ENCODE measurements at regions not wholly inside any gene's neighbourhood (a gene's known extent, or its start where the extent isn't known, plus 50 kb on each side); places are given as distances from the start of the nearest gene placed in this dataset.

- no peak for DNase-seq
Measured at GRCh38 chr10:111944331-111944730, 239.2 kb downstream of the GPAM start.

GRCh38 chr10:111953949-111954348 lies 229.6 kb downstream of the GPAM start:
- DNase-seq, result no peak

- DNase-seq, result no peak
Measured at GRCh38 chr10:111954386-111954785, 229.2 kb downstream of the GPAM start.

GRCh38 chr10:111956841-111957240 lies 226.7 kb downstream of the GPAM start:
- no peak for DNase-seq

- DNase-seq, result no peak
Measured at GRCh38 chr10:111962951-111963350, 220.6 kb downstream of the GPAM start.

- no peak for DNase-seq
Measured at GRCh38 chr10:111967116-111967515, 216.4 kb downstream of the GPAM start.

GRCh38 chr10:111967547-111967946 lies 216.0 kb downstream of the GPAM start:
- no peak for DNase-seq

- DNase-seq, result no peak
Measured at GRCh38 chr10:111968647-111969046, 214.9 kb downstream of the GPAM start.

- no peak for DNase-seq
Measured at GRCh38 chr10:111970111-111970510, 213.5 kb downstream of the GPAM start.

GRCh38 chr10:111972109-111972508 lies 211.5 kb downstream of the GPAM start:
- no peak for DNase-seq

GRCh38 chr10:111973306-111973705 lies 210.3 kb downstream of the GPAM start:
- no peak for DNase-seq

GRCh38 chr10:111973826-111974225 lies 209.7 kb downstream of the GPAM start:
- no peak for DNase-seq

- no peak for DNase-seq
Measured at GRCh38 chr10:111974325-111974724, 209.2 kb downstream of the GPAM start.

GRCh38 chr10:111976557-111976956 lies 207.0 kb downstream of the GPAM start:
- no peak for DNase-seq

GRCh38 chr10:111984057-111984456 lies 199.5 kb downstream of the GPAM start:
- no peak for DNase-seq

GRCh38 chr10:111986079-111986478 lies 197.5 kb downstream of the GPAM start:
- DNase-seq, result no peak

- no peak for DNase-seq
Measured at GRCh38 chr10:111988646-111989045, 194.9 kb downstream of the GPAM start.

- no peak for DNase-seq
Measured at GRCh38 chr10:111989136-111989911, 194.2 kb downstream of the GPAM start.

GRCh38 chr10:111990734-111991133 lies 192.8 kb downstream of the GPAM start:
- no peak for DNase-seq

GRCh38 chr10:111993321-111993720 lies 190.2 kb downstream of the GPAM start:
- DNase-seq, result no peak

GRCh38 chr10:111993872-111994426 lies 189.6 kb downstream of the GPAM start:
- no peak for DNase-seq

GRCh38 chr10:111996103-111996502 lies 187.5 kb downstream of the GPAM start:
- DNase-seq, result no peak

GRCh38 chr10:111998728-111999127 lies 184.8 kb downstream of the GPAM start:
- no peak for DNase-seq

GRCh38 chr10:111999205-111999914 lies 184.2 kb downstream of the GPAM start:
- no peak for DNase-seq
